H9 (cell line): ENCODE measurements at regions not wholly inside any gene's neighbourhood (a gene's known extent, or its start where the extent isn't known, plus 50 kb on each side); places are given as distances from the start of the nearest gene placed in this dataset.

Experiments
- DNase-seq: peaks from one replicate; pipeline ENCODE4 v3.0.0-alpha.2; 2017
- H2AFZ ChIP-seq: one replicate; pipeline ENCODE4 v1.6.1; 2013; ENCODE audit warnings: mild to moderate bottlenecking, low read length, control low read depth, moderate library complexity
- H2AK5ac ChIP-seq: 2 replicates; pipeline ENCODE4 v1.6.1; 2013; ENCODE audit warnings: low read length, control low read depth, mixed read lengths; ENCODE audit not compliant: insufficient read length
- H2BK120ac ChIP-seq: one replicate; pipeline ENCODE4 v1.6.1; 2013; ENCODE audit warnings: low read depth, mild to moderate bottlenecking, low read length, control low read depth, inconsistent platforms; ENCODE audit not compliant: poor library complexity, severe bottlenecking
- H2BK12ac ChIP-seq: 2 replicates; pipeline ENCODE4 v1.6.1; 2013; ENCODE audit warnings: low read length, control low read depth, mixed read lengths, low read depth; ENCODE audit not compliant: insufficient read length
- H2BK15ac ChIP-seq: 2 replicates; pipeline ENCODE4 v1.6.1; 2013; ENCODE audit warnings: low read depth, low read length, control low read depth
- H2BK20ac ChIP-seq: one replicate; pipeline ENCODE4 v1.6.1; 2013; ENCODE audit warnings: low read depth, mild to moderate bottlenecking, low read length, control low read depth, inconsistent platforms; ENCODE audit not compliant: poor library complexity, severe bottlenecking
- H2BK5ac ChIP-seq: 2 replicates; pipeline ENCODE4 v1.6.1; 2013; ENCODE audit warnings: low read length, control low read depth, mixed read lengths; ENCODE audit not compliant: insufficient read length
- H3K14ac ChIP-seq: 2 replicates; pipeline ENCODE4 v1.6.1; 2013; ENCODE audit warnings: low read length, control low read depth; ENCODE audit not compliant: insufficient read depth
- H3K18ac ChIP-seq: 2 replicates; pipeline ENCODE4 v1.6.1; 2013; ENCODE audit warnings: low read depth, mild to moderate bottlenecking, mixed read lengths, low read length, control low read depth; ENCODE audit not compliant: insufficient read length
- H3K23ac ChIP-seq: 2 replicates; pipeline ENCODE4 v1.6.1; 2013; ENCODE audit warnings: low read length, control low read depth, mixed read lengths, low read depth; ENCODE audit not compliant: insufficient read length
- H3K23me2 ChIP-seq: 2 replicates; pipeline ENCODE4 v1.6.1; 2013; ENCODE audit warnings: low read depth, mild to moderate bottlenecking, mixed read lengths, low read length, control low read depth; ENCODE audit not compliant: insufficient read length, poor library complexity, severe bottlenecking
- H3K27ac ChIP-seq: 2 replicates; pipeline ENCODE4 v1.5.1; 2013; ENCODE audit warnings: low read length, control low read depth, mixed read lengths, low read depth; ENCODE audit not compliant: insufficient read length
- H3K27me3 ChIP-seq: 2 replicates; pipeline ENCODE4 v1.6.1; 2013; ENCODE audit warnings: low read length, control low read depth, inconsistent platforms; ENCODE audit not compliant: insufficient read depth
- H3K4ac ChIP-seq: 2 replicates; pipeline ENCODE4 v1.6.1; 2013; ENCODE audit warnings: low read depth, mild to moderate bottlenecking, control low read depth, inconsistent platforms, low read length, moderate library complexity
- H3K4me1 ChIP-seq: 2 replicates; pipeline ENCODE4 v1.6.1; 2013; ENCODE audit warnings: low read length, control low read depth, inconsistent platforms; ENCODE audit not compliant: insufficient read depth
- H3K4me2 ChIP-seq: 2 replicates; pipeline ENCODE4 v1.6.1; 2013; ENCODE audit warnings: low read length, control low read depth, mixed read lengths; ENCODE audit not compliant: insufficient read length, insufficient read depth
- H3K56ac ChIP-seq: 2 replicates; pipeline ENCODE4 v1.6.1; 2013; ENCODE audit warnings: low read depth, mild to moderate bottlenecking, mixed read lengths, low read length, control low read depth; ENCODE audit not compliant: insufficient read length
- H3K79me1 ChIP-seq: 2 replicates; pipeline ENCODE4 v1.6.1; 2013; ENCODE audit warnings: low read depth, mild to moderate bottlenecking, moderate library complexity, low read length, control low read depth, inconsistent platforms; ENCODE audit not compliant: insufficient read depth, poor library complexity, severe bottlenecking
- H3K79me2 ChIP-seq: 2 replicates; pipeline ENCODE4 v1.6.1; 2013; ENCODE audit warnings: low read length, control low read depth, inconsistent platforms; ENCODE audit not compliant: insufficient read depth
- H3K9ac ChIP-seq: 2 replicates; pipeline ENCODE4 v1.6.1; 2013; ENCODE audit warnings: low read length, control low read depth, mixed read lengths; ENCODE audit not compliant: insufficient read length; ENCODE audit errors: extremely low read depth
- H3K9me3 ChIP-seq: one replicate; pipeline ENCODE4 v1.6.1; 2013; ENCODE audit warnings: low read depth, low read length, inconsistent platforms; ENCODE audit not compliant: control insufficient read depth
- H3T11ph ChIP-seq: one replicate; pipeline ENCODE4 v1.6.1; 2013; ENCODE audit warnings: mild to moderate bottlenecking, low read length, control low read depth, inconsistent platforms
- H4K20me1 ChIP-seq: one replicate; pipeline ENCODE4 v1.6.1; 2013; ENCODE audit not compliant: control insufficient read depth, insufficient read length, insufficient read depth
- H4K5ac ChIP-seq: 2 replicates; pipeline ENCODE4 v1.6.1; 2013; ENCODE audit warnings: low read depth, mild to moderate bottlenecking, mixed read lengths, low read length, control low read depth; ENCODE audit not compliant: insufficient read length
- H4K8ac ChIP-seq: replicated peaks from 2 replicates; pipeline ENCODE4 v1.6.1; 2013; ENCODE audit warnings: low read length, control low read depth, mixed read lengths, low read depth; ENCODE audit not compliant: insufficient read length
- H4K91ac ChIP-seq: 2 replicates; pipeline ENCODE4 v1.6.1; 2013; ENCODE audit warnings: low read depth, mild to moderate bottlenecking, moderate library complexity, mixed read lengths, low read length, control low read depth; ENCODE audit not compliant: insufficient read length
- H3K27ac Mint-ChIP-seq, 3 experiments: 2 replicates in 2 of 3; 3 replicates in 1 of 3; pipeline ENCODE4 v1.8.0; 2020 to 2021; ENCODE audit warnings: mixed read lengths in 3 of 3, mild to moderate bottlenecking in 1 of 3, moderate library complexity in 1 of 3
- H3K27me3 Mint-ChIP-seq: 2 replicates; pipeline ENCODE4 v1.8.0; 2021; ENCODE audit warnings: low read depth, mild to moderate bottlenecking, moderate library complexity, mixed read lengths
- H3K36me3 Mint-ChIP-seq, 3 experiments: 2 replicates in 2 of 3; 3 replicates in 1 of 3; pipeline ENCODE4 v1.8.0; 2020 to 2021; ENCODE audit warnings: low read depth in 3 of 3, mixed read lengths in 3 of 3; ENCODE audit not compliant: insufficient read depth in 1 of 3
- H3K4me1 Mint-ChIP-seq, 2 experiments: 2 replicates each; pipeline ENCODE4 v1.8.0; 2020; ENCODE audit warnings: mixed read lengths in 2 of 2
- H3K4me3 Mint-ChIP-seq, 2 experiments: 2 replicates in 1 of 2; 3 replicates in 1 of 2; pipeline ENCODE4 v1.8.0; 2020 to 2021; ENCODE audit warnings: mild to moderate bottlenecking in 2 of 2, mixed read lengths in 2 of 2, moderate library complexity in 1 of 2
- H3K9me3 Mint-ChIP-seq, 2 experiments: 2 replicates in 1 of 2; 3 replicates in 1 of 2; pipeline ENCODE4 v1.8.0; 2020; ENCODE audit warnings: mild to moderate bottlenecking in 2 of 2, mixed read lengths in 2 of 2, moderate library complexity in 1 of 2
- CTCF ChIP-seq: fragments of 200-600 bp; sonication (generic); conservative IDR thresholded peaks from 3 replicates; pipeline ENCODE4 v1.8.0; 2021; ENCODE audit warnings: antibody characterized with exemption, mild to moderate bottlenecking
- WGBS: extraction: QIAGEN DNeasy Blood & Tissue Kit; methylation state at CpG from one replicate; pipeline ENCODE4 v1.1.7; 2013; ENCODE audit warnings: missing lambda C conversion rate, low lambda C conversion rate, mixed read lengths; ENCODE audit not compliant: insufficient read length; ENCODE audit errors: extremely low coverage; 5-methylcytosine and 5-hydroxymethylcytosine counted together

GRCh38 chr4:130600706-130601105, 1504.8 kb downstream of the C4orf33 start:
- Mint-ChIP-seq H3K4me3 (no peak overlapping the region), H3K36me3 (peaks cover 0 to 5% (median 0%) of the 10 kb centered on the region in 3 experiments; a peak in 1 of 7 replicates), H3K27ac (no peak overlapping the region), H3K4me1 (peaks cover 4 to 8% of the 10 kb centered on the region in 2 experiments; a peak in 3 of 4 replicates), H3K27me3 (no peaks in the 10 kb centered on the region), H3K9me3 (peaks cover 0 to 3% of the 10 kb centered on the region in 2 experiments; a peak in 1 of 5 replicates)
- no peak overlapping the region for H3T11ph ChIP-seq
- H3K4ac ChIP-seq: no peak overlapping the region
- no peak overlapping the region for H2BK20ac ChIP-seq
- no peak overlapping the region for H4K91ac ChIP-seq
- H2BK15ac ChIP-seq: no peak overlapping the region
- no peak overlapping the region for H4K5ac ChIP-seq
- H3K79me1 ChIP-seq: no peaks in the 10 kb centered on the region
- no peak overlapping the region for H2BK12ac ChIP-seq
- no peaks in the 10 kb centered on the region for H3K9me3 ChIP-seq
- H3K27ac ChIP-seq: no peak overlapping the region
- no peak overlapping the region for H3K14ac ChIP-seq
- no peaks in the 10 kb centered on the region for H3K4me1 ChIP-seq
- no peak overlapping the region for H3K56ac ChIP-seq
- H3K79me2 ChIP-seq: no peaks in the 10 kb centered on the region
- H2AFZ ChIP-seq: no peak overlapping the region
- WGBS: no CpG with 5 or more reads among the region's 4 CpGs
- H2AK5ac ChIP-seq: no peak overlapping the region
- no peaks in the 10 kb centered on the region for H3K23me2 ChIP-seq
- H3K9ac ChIP-seq: no peak overlapping the region
- no peak overlapping the region for H2BK120ac ChIP-seq
- no peak overlapping the region for H2BK5ac ChIP-seq
- H4K8ac ChIP-seq: no peak overlapping the region
- H3K4me2 ChIP-seq: no peak overlapping the region
- TF ChIP-seq CTCF: no peak
- no peak for DNase-seq
- H3K18ac ChIP-seq: no peak overlapping the region
- no peaks in the 10 kb centered on the region for H4K20me1 ChIP-seq
- no peaks in the 10 kb centered on the region for H3K27me3 ChIP-seq
- H3K23ac ChIP-seq: no peak overlapping the region
